B cell (primary cell): ENCODE measurements at regions not wholly inside any gene's neighbourhood (a gene's known extent, or its start where the extent isn't known, plus 50 kb on each side); places are given as distances from the start of the nearest gene placed in this dataset.

Experiments used
- EZH2 ChIP-seq: IDR thresholded peaks from 2 replicates; pipeline ENCODE4 v1.6.1; 2012; ENCODE audit warnings: borderline replicate concordance, low read depth, mild to moderate bottlenecking, moderate library complexity, low read length; ENCODE audit not compliant: insufficient read depth, poor library complexity, severe bottlenecking
- TF ChIP-seq, protein P1 (sequence below): fragments of 200-600 bp; IDR thresholded peaks from one replicate; pipeline ENCODE4 v1.8.0; 2022; ENCODE audit warnings: antibody characterized with exemption, mild to moderate bottlenecking

DNA sequence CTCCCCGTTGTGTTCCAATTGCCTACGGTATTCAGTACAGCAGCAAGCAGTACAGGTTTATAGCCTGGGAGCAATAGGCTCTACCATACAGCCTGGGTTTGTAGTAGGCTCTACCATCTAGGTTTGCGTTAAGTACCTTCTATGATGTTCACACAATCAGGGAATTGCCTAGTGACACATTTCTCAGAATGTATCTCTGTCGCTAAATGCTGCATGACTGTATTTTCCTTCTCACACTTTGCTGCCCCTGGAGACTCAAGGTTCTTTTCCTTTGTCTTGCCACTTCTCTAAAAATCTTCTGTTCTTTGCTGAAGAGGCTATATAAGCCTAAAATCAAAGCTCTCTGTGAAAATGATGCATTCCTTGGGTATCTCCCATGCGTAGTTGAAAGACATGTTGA is 241.9 kb downstream of the CD83 start:
- TF ChIP-seq EZH2, result no peak
- TF ChIP-seq, protein P1, sequence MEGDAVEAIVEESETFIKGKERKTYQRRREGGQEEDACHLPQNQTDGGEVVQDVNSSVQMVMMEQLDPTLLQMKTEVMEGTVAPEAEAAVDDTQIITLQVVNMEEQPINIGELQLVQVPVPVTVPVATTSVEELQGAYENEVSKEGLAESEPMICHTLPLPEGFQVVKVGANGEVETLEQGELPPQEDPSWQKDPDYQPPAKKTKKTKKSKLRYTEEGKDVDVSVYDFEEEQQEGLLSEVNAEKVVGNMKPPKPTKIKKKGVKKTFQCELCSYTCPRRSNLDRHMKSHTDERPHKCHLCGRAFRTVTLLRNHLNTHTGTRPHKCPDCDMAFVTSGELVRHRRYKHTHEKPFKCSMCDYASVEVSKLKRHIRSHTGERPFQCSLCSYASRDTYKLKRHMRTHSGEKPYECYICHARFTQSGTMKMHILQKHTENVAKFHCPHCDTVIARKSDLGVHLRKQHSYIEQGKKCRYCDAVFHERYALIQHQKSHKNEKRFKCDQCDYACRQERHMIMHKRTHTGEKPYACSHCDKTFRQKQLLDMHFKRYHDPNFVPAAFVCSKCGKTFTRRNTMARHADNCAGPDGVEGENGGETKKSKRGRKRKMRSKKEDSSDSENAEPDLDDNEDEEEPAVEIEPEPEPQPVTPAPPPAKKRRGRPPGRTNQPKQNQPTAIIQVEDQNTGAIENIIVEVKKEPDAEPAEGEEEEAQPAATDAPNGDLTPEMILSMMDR, result no peak
